ENCODE measurements at regions not wholly inside any gene's neighbourhood (a gene's known extent, or its start where the extent isn't known, plus 50 kb on each side); places are given as distances from the start of the nearest gene placed in this dataset.

- no peaks in the 10 kb centered on the region for H3K36me3 ChIP-seq (ENCODE audit: control insufficient read depth, insufficient read depth, low read length)
- no peak overlapping the region for H3K23ac ChIP-seq (ENCODE audit: low read depth, low read length)
- H3K9me1 ChIP-seq (ENCODE audit: insufficient read depth, low read length): no peaks in the 10 kb centered on the region
- no peak overlapping the region for H2AK9ac ChIP-seq (replicated peaks; ENCODE audit: low read depth, low read length, poor library complexity)
- H3K14ac ChIP-seq (replicated peaks; ENCODE audit: low read depth, low read length): no peak overlapping the region
- 0 out of 2 replicates have a peak, but pooled peaks cover 2% of the 10 kb centered on the region for H3K4me1 ChIP-seq (ENCODE audit: control insufficient read depth, insufficient read depth, low read length)
- no peak overlapping the region for H3K4me3 ChIP-seq (ENCODE audit: insufficient read depth, low read depth, low read length)
- ChIA-PET POLR2A (ENCODE audit: unreplicated experiment) (interaction anchor here (0.7 kb wide), 1 partner anchor 10 kb away, joined by 4 read pairs; no protein-coding TSS in a partner anchor), CTCF (no interaction called here)
- H3K9me3 ChIP-seq (ENCODE audit: control insufficient read depth, insufficient read depth, low read length): no peaks in the 10 kb centered on the region
- H4K91ac ChIP-seq (ENCODE audit: insufficient read depth, low read depth, low read length): no peak overlapping the region
- H2BK120ac ChIP-seq (ENCODE audit: low read depth, low read length): no peak overlapping the region
- no peak overlapping the region for H2BK5ac ChIP-seq (ENCODE audit: low read depth, low read length, poor library complexity, severe bottlenecking)
- H3K4me2 ChIP-seq (ENCODE audit: low read depth, low read length): no peak overlapping the region
- no peak overlapping the region for H3K4ac ChIP-seq (ENCODE audit: low read depth, low read length)
- no peak for ATAC-seq (ENCODE audit: low read depth)
- H2AK5ac ChIP-seq (ENCODE audit: low read depth, low read length): no peak overlapping the region
- intact Hi-C loops (cut with micrococcal nuclease): no loop called here
- H3K27ac ChIP-seq (ENCODE audit: insufficient read depth, low read length): no peak overlapping the region
- H4K20me1 ChIP-seq (ENCODE audit: insufficient read depth, low read length): no peaks in the 10 kb centered on the region
- in situ Hi-C loops (cut with MboI; ENCODE audit: low sequenced_read_pairs): no loop called here
- dilution Hi-C loops (cut with HindIII; ENCODE audit: low sequenced_read_pairs, unreplicated experiment): no loop called here
- no peak overlapping the region for H4K8ac ChIP-seq (ENCODE audit: low read depth in 2 of 2, low read length in 2 of 2)
- no peak overlapping the region for H2BK20ac ChIP-seq (ENCODE audit: low read depth, low read length)
- TF ChIP-seq RFX5 (IDR thresholded peaks at IDR 0.05; ENCODE audit: low read depth, low read length): no peak
- DNase-seq: no peak
- no peak overlapping the region for H2BK15ac ChIP-seq (ENCODE audit: low read depth, low read length)
- H3K9ac ChIP-seq (ENCODE audit: low read depth, low read length): no peak overlapping the region
- H2AFZ ChIP-seq (replicated peaks; ENCODE audit: low read length, poor library complexity): no peak overlapping the region
- no TSS peak for BruUV-seq (replicated peaks)
- H3K79me1 ChIP-seq (ENCODE audit: low read depth in 1 of 2, low read length in 2 of 2): no peaks in the 10 kb centered on the region
- H4K5ac ChIP-seq (ENCODE audit: low read depth, low read length): no peak overlapping the region
- H3K27me3 ChIP-seq (ENCODE audit: control insufficient read depth, insufficient read depth, low read length): no peaks in the 10 kb centered on the region; the same call in 1 of the 2 replicates
- no peak overlapping the region for H3K18ac ChIP-seq (ENCODE audit: low read depth, low read length)
- no peak overlapping the region for H3K56ac ChIP-seq (ENCODE audit: extremely low read depth, insufficient read depth, low read length)
These were observed 92.2 kb upstream of the AGTR1 start for GRCh38 chr3:148605521-148605920.

All from IMR-90 (cell line).